Endothelial cell of umbilical vein (primary cell): ENCODE measurements at regions not wholly inside any gene's neighbourhood (a gene's known extent, or its start where the extent isn't known, plus 50 kb on each side); places are given as distances from the start of the nearest gene placed in this dataset.

ENCODE experiments used
- CTCF ChIP-seq, 2 donors: IDR thresholded peaks; 1 replicate in 1 of 2; 2 replicates in 1 of 2; pipeline ENCODE4 v1.5.1; 2011; ENCODE audit warnings: low read length in 2 of 2, mild to moderate bottlenecking in 2 of 2, moderate library complexity in 2 of 2, control low read depth in 1 of 2, inconsistent platforms in 1 of 2, low read depth in 1 of 2; ENCODE audit not compliant: insufficient read depth in 1 of 2; ENCODE audit errors: extremely low read depth in 1 of 2
- MYC ChIP-seq: IDR thresholded peaks from one replicate; pipeline ENCODE4 v1.6.1; 2011; ENCODE audit warnings: mild to moderate bottlenecking, low read depth, low read length
- POLR2A ChIP-seq: IDR thresholded peaks from 2 replicates; pipeline ENCODE4 v1.6.1; 2012; ENCODE audit warnings: low read depth, mild to moderate bottlenecking, control low read depth, low read length
- TF ChIP-seq, protein P1 (sequence below): IDR thresholded peaks from 2 replicates; pipeline ENCODE4 v1.6.1; 2011; ENCODE audit not compliant: insufficient read depth, insufficient read length

DNA sequence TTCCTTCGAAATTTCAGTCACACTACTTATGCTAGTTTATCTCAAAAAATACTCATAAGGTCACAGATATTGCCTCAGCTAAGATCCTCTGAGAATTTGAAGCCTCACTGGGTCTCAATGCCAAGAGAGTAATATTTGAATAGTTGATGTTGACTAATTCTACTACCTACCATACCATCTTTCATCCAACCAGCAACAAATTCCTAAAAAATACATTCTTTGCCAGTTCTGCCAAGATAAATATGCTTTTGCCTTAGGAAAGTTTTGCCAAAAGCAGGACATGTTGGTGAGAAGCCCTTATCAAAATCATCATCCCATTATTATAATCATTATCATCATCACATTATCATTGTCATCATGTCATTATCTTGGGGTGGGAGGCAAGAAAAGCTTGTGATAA is 544.6 kb upstream of the ZEB2 start:
- TF ChIP-seq CTCF (IDR thresholded peaks at IDR 0.05; ENCODE audit: extremely low read depth in 1 of 2, insufficient read depth in 1 of 2, low read depth in 1 of 2, low read length in 2 of 2) (no peak), POLR2A (no peak), MYC (no peak)
- TF ChIP-seq, protein P1, sequence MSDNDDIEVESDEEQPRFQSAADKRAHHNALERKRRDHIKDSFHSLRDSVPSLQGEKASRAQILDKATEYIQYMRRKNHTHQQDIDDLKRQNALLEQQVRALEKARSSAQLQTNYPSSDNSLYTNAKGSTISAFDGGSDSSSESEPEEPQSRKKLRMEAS, result no peak
